SK-N-SH treated with all-trans-retinoic acid at 6 μM for 48 hours (cell line): ENCODE measurements at regions not wholly inside any gene's neighbourhood (a gene's known extent, or its start where the extent isn't known, plus 50 kb on each side); places are given as distances from the start of the nearest gene placed in this dataset.

Experiments
- POU6F1 ChIP-seq: fragments of 250-450 bp; sonication (Bioruptor Pico); IDR thresholded peaks from 2 replicates; pipeline ENCODE4 v1.8.0; 2021; ENCODE audit warnings: low read depth, mild to moderate bottlenecking, moderate library complexity, borderline replicate concordance
- RARB ChIP-seq: fragments of 250-450 bp; sonication (Bioruptor Pico); IDR thresholded peaks from 2 replicates; pipeline ENCODE4 v1.8.0; 2021; ENCODE audit warnings: mild to moderate bottlenecking, moderate library complexity
- ZFP30 ChIP-seq: fragments of 450-650 bp; formaldehyde crosslinking; IDR thresholded peaks from 2 replicates; pipeline ENCODE4 v1.5.0; 2022; ENCODE audit warnings: mild to moderate bottlenecking, moderate library complexity
- ZNF70 ChIP-seq: fragments of 450-650 bp; formaldehyde crosslinking; IDR thresholded peaks from 2 replicates; pipeline ENCODE4 v1.5.0; 2020; ENCODE audit warnings: mild to moderate bottlenecking, moderate library complexity
- ZNF8 ChIP-seq: fragments of 450-650 bp; formaldehyde crosslinking; IDR thresholded peaks from 2 replicates; pipeline ENCODE4 v1.5.0; 2020; ENCODE audit warnings: mild to moderate bottlenecking, moderate library complexity
- TF ChIP-seq, protein P1 (sequence below): fragments of 250-450 bp; sonication (Bioruptor Pico); IDR thresholded peaks from 2 replicates; pipeline ENCODE4 v1.5.0; 2020; ENCODE audit warnings: mild to moderate bottlenecking, moderate library complexity
- TF ChIP-seq, protein P2 (sequence below): fragments of 250-450 bp; sonication (Bioruptor Pico); IDR thresholded peaks from 2 replicates; pipeline ENCODE4 v1.5.1; 2020; ENCODE audit warnings: low read depth, mild to moderate bottlenecking, moderate library complexity

- TF ChIP-seq RARB (CRISPR knock-in tag) (no peak), POU6F1 (CRISPR knock-in tag) (no peak), ZNF70 (CRISPR knock-in tag) (no peak), ZNF8 (no peak), ZFP30 (CRISPR knock-in tag) (no peak)
- TF ChIP-seq, protein P1, sequence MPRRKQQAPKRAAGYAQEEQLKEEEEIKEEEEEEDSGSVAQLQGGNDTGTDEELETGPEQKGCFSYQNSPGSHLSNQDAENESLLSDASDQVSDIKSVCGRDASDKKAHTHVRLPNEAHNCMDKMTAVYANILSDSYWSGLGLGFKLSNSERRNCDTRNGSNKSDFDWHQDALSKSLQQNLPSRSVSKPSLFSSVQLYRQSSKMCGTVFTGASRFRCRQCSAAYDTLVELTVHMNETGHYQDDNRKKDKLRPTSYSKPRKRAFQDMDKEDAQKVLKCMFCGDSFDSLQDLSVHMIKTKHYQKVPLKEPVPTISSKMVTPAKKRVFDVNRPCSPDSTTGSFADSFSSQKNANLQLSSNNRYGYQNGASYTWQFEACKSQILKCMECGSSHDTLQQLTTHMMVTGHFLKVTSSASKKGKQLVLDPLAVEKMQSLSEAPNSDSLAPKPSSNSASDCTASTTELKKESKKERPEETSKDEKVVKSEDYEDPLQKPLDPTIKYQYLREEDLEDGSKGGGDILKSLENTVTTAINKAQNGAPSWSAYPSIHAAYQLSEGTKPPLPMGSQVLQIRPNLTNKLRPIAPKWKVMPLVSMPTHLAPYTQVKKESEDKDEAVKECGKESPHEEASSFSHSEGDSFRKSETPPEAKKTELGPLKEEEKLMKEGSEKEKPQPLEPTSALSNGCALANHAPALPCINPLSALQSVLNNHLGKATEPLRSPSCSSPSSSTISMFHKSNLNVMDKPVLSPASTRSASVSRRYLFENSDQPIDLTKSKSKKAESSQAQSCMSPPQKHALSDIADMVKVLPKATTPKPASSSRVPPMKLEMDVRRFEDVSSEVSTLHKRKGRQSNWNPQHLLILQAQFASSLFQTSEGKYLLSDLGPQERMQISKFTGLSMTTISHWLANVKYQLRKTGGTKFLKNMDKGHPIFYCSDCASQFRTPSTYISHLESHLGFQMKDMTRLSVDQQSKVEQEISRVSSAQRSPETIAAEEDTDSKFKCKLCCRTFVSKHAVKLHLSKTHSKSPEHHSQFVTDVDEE (CRISPR knock-in tag) = no peak
- TF ChIP-seq, protein P2, sequence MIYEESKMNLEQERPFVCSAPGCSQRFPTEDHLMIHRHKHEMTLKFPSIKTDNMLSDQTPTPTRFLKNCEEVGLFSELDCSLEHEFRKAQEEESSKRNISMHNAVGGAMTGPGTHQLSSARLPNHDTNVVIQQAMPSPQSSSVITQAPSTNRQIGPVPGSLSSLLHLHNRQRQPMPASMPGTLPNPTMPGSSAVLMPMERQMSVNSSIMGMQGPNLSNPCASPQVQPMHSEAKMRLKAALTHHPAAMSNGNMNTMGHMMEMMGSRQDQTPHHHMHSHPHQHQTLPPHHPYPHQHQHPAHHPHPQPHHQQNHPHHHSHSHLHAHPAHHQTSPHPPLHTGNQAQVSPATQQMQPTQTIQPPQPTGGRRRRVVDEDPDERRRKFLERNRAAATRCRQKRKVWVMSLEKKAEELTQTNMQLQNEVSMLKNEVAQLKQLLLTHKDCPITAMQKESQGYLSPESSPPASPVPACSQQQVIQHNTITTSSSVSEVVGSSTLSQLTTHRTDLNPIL (CRISPR knock-in tag) = no peak
These were observed 118.8 kb downstream of the BOD1 start for GRCh38 chr5:173497685-173498084.
